Peyer's patch (tissue), 4 donors: ENCODE measurements at regions not wholly inside any gene's neighbourhood (a gene's known extent, or its start where the extent isn't known, plus 50 kb on each side); places are given as distances from the start of the nearest gene placed in this dataset.

Experiments
- CTCF ChIP-seq, 6 experiments: fragments of 450-650 bp in 4 of 6; fragments of 200-600 bp in 2 of 6; sonication (generic) in 1 of 6; IDR thresholded peaks; one replicate each; pipeline ENCODE4 v1.5.1; 2017 to 2019; ENCODE audit warnings: antibody characterized with exemption in 6 of 6, mild to moderate bottlenecking in 3 of 6, moderate library complexity in 1 of 6
- POLR2A ChIP-seq, 2 donors: fragments of 450-650 bp; IDR thresholded peaks; one replicate each; pipeline ENCODE4 v1.5.1; 2017; ENCODE audit warnings: antibody characterized with exemption in 2 of 2, mild to moderate bottlenecking in 2 of 2, moderate library complexity in 2 of 2

GRCh38 chr5:167790045-167790444, 501.4 kb upstream of the WWC1 start:
- no peak for TF ChIP-seq CTCF (IDR thresholded peaks at IDR 0.05)
- TF ChIP-seq POLR2A (IDR thresholded peaks at IDR 0.05), result no peak
